ENCODE measurements at regions not wholly inside any gene's neighbourhood (a gene's known extent, or its start where the extent isn't known, plus 50 kb on each side); places are given as distances from the start of the nearest gene placed in this dataset.

DNA sequence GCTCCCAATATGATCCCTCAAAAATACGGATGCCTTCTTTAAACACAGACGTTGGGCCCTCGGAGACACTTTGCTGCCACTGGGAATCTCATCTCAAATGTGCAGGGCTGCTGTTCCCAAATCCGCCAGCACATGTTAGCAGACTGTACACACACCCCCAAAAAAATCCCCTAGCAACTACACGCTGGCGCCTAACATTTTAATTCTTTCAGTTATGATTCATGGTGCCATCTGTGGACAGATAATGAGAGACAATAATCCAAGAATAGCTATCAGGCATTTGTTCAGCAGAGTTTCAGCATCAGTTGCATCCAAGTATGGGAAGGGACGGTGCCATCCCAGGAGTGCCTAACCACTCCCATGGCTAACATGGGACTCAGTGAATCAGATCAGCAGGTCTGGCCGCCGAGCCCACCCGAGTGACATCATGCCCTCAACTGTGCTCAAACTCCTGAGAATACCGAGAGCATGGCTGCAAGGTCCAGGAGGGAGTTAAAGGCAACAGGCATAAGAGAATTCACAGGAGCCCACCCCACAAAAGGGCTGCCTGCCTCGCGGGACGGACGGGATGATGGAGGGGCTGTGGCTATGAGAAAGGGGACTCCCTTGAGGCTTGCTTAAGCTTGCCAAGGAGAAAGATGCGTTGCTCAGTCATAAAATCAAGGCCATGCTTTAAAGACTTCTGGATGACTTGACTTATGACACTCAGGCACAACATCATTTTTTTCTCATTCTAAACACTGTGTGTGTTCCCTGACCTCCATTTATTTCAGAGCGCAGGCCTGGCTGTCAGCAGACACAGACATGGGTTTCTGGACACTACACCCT lies 337.0 kb downstream of the SHANK2 start:
- no peak for DNase-seq

GRCh38 chr11:70916351-70916750 lies 336.0 kb downstream of the SHANK2 start:
- DNase-seq = no peak

DNA sequence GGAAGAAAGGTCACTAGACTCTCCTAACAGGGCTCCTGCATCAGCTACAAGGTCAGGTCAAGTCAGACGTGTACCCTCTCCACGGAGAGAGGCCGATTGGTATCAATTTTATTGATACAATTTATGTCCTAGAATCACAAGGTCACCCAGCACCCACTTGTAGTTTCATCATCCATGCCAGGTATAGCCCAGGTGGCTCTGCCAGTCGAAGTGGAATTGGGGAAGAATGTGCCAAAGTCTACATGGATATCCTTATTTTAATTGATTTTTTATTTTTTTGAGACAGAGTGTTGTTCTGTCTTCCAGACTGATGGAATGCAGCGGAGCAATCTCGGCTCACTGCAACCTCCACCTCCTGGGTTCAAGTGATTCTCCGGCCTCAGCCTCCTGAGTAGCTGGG lies 334.1 kb downstream of the SHANK2 start:
- DNase-seq = no peak

GRCh38 chr11:70921804-70922203 lies 330.6 kb downstream of the SHANK2 start:
- no peak for DNase-seq

GRCh38 chr11:70924108-70924507 lies 328.3 kb downstream of the SHANK2 start:
- DNase-seq = no peak

- no peak for DNase-seq
Measured at GRCh38 chr11:70925238-70925637, 327.1 kb downstream of the SHANK2 start.

GRCh38 chr11:70926543-70927201 lies 325.7 kb downstream of the SHANK2 start:
- DNase-seq = no peak

- no peak for DNase-seq
Measured at GRCh38 chr11:70928854-70929598, 323.4 kb downstream of the SHANK2 start.

- DNase-seq = no peak
Measured at GRCh38 chr11:70930215-70930614, 322.2 kb downstream of the SHANK2 start.

DNA sequence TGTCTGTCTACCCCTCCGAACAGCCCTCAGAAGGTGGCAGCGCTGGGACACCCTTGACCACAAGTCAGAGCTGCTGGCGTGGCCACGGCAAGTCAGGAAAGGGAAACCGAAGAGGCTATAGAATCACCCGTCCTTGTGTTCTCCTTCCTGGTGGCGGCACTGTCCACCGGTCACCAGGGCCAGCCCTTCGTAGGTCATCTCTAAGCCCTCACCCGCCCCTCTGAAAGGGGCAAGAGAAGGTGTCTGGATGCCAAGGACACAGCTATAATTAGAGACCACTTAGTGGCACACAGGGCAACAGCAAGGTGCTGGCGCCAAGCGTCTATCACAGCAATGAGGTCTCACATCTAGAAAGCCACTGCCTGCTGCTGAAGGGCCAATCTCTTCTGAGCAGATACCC lies 320.9 kb downstream of the SHANK2 start:
- DNase-seq = no peak

- DNase-seq = no peak
Measured at GRCh38 chr11:70933981-70934583, 318.3 kb downstream of the SHANK2 start.

GRCh38 chr11:70935006-70935768 lies 317.2 kb downstream of the SHANK2 start:
- no peak for DNase-seq

GRCh38 chr11:70942593-70942992 lies 309.8 kb downstream of the SHANK2 start:
- DNase-seq = no peak

- DNase-seq = no peak
Measured at GRCh38 chr11:70944141-70944540, 308.2 kb downstream of the SHANK2 start.

GRCh38 chr11:70944636-70945035 lies 307.7 kb downstream of the SHANK2 start:
- no peak for DNase-seq

DNA sequence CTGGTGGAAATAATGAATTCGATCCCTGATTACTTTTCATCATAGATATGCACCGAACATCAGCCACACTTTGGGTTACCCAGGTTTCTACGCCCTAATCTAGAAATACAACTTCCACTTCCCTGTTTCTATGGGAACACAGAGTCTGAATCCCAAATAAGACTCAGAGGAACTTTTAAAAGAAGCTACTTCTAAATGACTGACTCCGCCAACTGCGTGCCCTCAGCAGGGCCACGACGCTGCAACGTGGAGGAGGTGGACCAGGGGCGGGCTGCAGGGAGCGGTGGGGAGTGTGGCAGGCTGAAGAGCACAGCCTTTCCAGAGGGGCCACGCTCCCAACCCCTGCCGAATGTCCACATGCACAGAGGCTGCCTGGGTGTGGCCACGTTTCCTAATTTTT lies 304.0 kb downstream of the SHANK2 start:
- no peak for DNase-seq

DNA sequence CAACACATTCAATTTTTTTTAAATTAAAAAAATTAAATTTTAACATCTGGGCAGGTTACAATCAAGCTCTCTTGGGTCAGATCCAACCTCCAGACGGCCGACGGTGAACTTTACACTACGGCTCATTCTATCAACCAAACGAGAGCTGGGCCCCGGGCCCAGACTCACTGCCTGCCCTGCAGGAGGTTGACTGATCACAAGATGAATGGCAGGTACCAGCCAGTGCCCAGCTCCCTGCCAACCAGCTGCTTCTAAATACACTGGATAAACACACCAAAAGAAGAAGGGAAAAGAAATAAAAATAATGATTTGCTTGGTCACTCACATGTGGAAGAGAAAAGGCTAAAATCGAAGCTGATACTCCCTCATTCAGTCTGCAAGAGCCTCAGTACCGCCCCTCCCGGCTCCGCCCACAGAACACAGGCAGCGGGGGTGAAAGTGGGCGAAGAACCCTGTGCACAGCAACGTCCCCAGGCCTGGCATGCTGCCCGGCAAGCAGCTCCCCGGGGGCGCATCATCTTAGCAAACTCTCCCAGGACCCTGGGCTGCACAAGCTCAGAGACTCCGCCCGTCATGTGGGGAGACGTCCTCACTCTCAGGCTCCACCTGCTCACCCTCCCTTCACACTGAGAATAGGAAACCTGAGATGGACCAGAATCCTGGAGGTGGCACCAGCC lies 303.4 kb downstream of the SHANK2 start:
- DNase-seq = no peak

DNA sequence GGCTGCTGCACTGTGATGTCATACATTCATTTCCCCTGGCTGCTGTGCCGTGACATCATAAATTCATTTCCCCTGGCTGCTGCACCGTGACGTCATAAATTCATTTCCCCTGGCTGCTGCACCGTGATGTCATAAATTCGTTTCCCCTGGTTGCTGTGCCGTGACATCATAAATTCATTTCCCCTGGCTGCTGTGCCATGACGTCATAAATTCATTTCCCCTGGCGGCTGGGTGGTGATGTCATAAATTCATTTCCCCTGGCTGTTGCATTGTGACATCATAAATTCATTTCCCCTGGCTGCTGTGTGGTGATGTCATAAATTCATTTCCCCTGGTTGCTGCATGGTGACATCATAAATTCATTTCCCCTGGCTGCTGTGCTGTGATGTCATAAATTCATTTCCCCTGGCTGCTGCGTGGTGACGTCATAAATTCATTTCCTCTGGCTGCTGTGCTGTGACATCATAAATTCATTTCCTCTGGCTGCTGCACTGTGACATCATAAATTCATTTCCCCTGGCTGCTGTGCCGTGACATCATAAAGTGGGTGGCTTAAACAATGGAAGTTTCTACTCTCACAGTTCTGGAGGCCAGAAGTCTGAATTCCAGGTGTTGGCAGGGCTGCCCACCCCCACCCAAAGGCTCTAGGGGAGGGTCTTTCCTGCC lies 301.1 kb downstream of the SHANK2 start:
- DNase-seq = no peak

DNA sequence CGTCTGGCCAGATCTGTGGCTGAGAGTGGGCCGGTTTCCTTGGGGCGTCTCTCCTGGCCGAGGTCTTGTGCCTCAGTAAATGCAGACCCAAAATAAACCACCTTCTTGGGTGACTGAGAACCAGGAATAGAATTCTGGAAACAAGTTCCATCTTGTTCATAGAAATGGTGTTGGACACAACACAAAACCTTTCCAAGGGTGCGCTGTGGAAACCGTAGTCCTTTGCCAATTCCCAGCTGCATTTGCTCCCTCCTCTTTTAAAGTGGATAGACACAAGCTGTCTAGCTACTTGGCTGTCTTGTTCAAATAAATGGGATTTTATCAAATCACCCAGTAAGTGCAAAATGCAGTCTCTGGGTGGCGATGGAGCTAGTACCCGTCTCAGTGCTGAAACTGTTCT lies 300.2 kb downstream of the SHANK2 start:
- DNase-seq = no peak

GRCh38 chr11:70953720-70954119 lies 298.7 kb downstream of the SHANK2 start:
- DNase-seq = no peak

DNA sequence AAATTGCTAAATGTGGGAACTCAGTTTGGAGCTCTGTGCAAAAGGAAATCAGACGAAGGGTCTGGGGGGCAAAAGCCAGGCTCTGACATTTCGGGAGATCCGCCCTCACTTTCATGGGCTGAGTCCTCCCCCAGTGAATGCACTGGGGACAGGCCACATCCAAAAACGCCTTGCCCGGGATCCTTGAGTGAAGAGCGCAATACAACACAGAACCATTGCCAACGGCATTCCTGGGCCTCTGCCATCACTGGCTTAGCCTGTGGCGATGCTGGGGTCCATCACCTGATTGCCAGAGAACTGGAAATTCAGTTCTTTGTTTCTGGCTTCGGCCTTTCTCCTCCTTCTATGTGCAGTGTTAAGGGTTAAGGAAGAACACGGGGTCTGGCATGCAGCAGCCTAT lies 297.9 kb downstream of the SHANK2 start:
- no peak for DNase-seq

All from activated CD4-positive, alpha-beta T cell treated with anti-CD3 and anti-CD28 coated beads, Interleukin-2, amount 50 U/mL, for 1 hour (primary cell).